CD4-positive, alpha-beta memory T cell (primary cell): ENCODE measurements at regions not wholly inside any gene's neighbourhood (a gene's known extent, or its start where the extent isn't known, plus 50 kb on each side); places are given as distances from the start of the nearest gene placed in this dataset.
"Not testable (repeated sequence)": the region's sequence is repeated elsewhere in the genome, so short reads cannot be mapped to it uniquely, and the experiment has no call there.

Experiments
- CTCF ChIA-PET: fragments of 350-600 bp; sonication (Branson Sonifier 250); formaldehyde crosslinking; loops from one replicate; lab custom pipeline; 2021; ENCODE audit warnings: inconsistent platforms; ENCODE audit not compliant: partially characterized antibody; lab: Charles Lee
- POLR2A ChIA-PET: fragments of 350-600 bp; sonication (Branson Sonifier 250); formaldehyde crosslinking; loops from one replicate; lab custom pipeline; 2021; ENCODE audit not compliant: partially characterized antibody; lab: Charles Lee
- DNase-seq, 5 donors: peaks; one replicate each; pipeline versions ENCODE4 v3.0.0 to v3.0.0-alpha.2; 2020 to 2022; ENCODE audit warnings: mixed read lengths in 1 of 5
- H3K27ac ChIP-seq: one replicate; pipeline ENCODE4 v1.7.0; 2013; ENCODE audit warnings: low read depth, low read length
- H3K27me3 ChIP-seq: 2 replicates; pipeline ENCODE4 v1.7.0; 2013; ENCODE audit warnings: mild to moderate bottlenecking, low read length, moderate library complexity; ENCODE audit not compliant: insufficient read depth
- H3K36me3 ChIP-seq: 2 replicates; pipeline ENCODE4 v1.7.0; 2013; ENCODE audit warnings: mild to moderate bottlenecking, low read length, moderate library complexity; ENCODE audit not compliant: insufficient read depth
- H3K4me1 ChIP-seq: 2 replicates; pipeline ENCODE4 v1.7.0; 2013; ENCODE audit warnings: mild to moderate bottlenecking, low read length, moderate library complexity; ENCODE audit not compliant: insufficient read depth
- H3K4me3 ChIP-seq, 2 donors: one replicate each; pipeline ENCODE4 v1.7.0; 2013; ENCODE audit warnings: low read length in 2 of 2, mild to moderate bottlenecking in 1 of 2
- H3K9me3 ChIP-seq, 2 donors: one replicate each; pipeline ENCODE4 v1.7.0; 2013; ENCODE audit warnings: low read length in 2 of 2, control low read depth in 1 of 2; ENCODE audit not compliant: control insufficient read depth in 1 of 2
- H3K27ac Mint-ChIP-seq, 7 donors: one replicate each; pipeline ENCODE4 v1.8.0; 2020 to 2021; ENCODE audit warnings: mixed read lengths in 7 of 7, mild to moderate bottlenecking in 6 of 7, inconsistent platforms in 3 of 7, moderate library complexity in 3 of 7
- H3K27me3 Mint-ChIP-seq, 2 donors: one replicate each; pipeline ENCODE4 v1.8.0; 2020 to 2021; ENCODE audit warnings: mixed read lengths in 2 of 2
- H3K36me3 Mint-ChIP-seq, 2 donors: one replicate each; pipeline ENCODE4 v1.8.0; 2020 to 2021; ENCODE audit warnings: mixed read lengths in 2 of 2, inconsistent platforms in 1 of 2, mild to moderate bottlenecking in 1 of 2
- H3K4me1 Mint-ChIP-seq, 4 donors: one replicate each; pipeline ENCODE4 v1.8.0; 2020 to 2021; ENCODE audit warnings: mixed read lengths in 4 of 4, mild to moderate bottlenecking in 1 of 4
- H3K4me3 Mint-ChIP-seq, 8 donors: one replicate each; pipeline ENCODE4 v1.8.0; 2020 to 2021; ENCODE audit warnings: mixed read lengths in 8 of 8, mild to moderate bottlenecking in 7 of 8, moderate library complexity in 6 of 8, inconsistent platforms in 3 of 8
- H3K9me3 Mint-ChIP-seq, 8 donors: one replicate each; pipeline ENCODE4 v1.8.0; 2020 to 2021; ENCODE audit warnings: mixed read lengths in 8 of 8, mild to moderate bottlenecking in 5 of 8, inconsistent platforms in 3 of 8, moderate library complexity in 1 of 8
- intact Hi-C: fragments of 100-400 bp; cut with micrococcal nuclease; formaldehyde crosslinking; loops from one replicate; pipeline ENCODE4 v1.15.1; 2023

- H3K27ac Mint-ChIP-seq, result no peak overlapping the region
- CTCF ChIA-PET, result no interaction called here
- H3K27me3 ChIP-seq, result no peaks in the 10 kb centered on the region
Measured at GRCh38 chr16:65263896-65264295, 142.0 kb upstream of the CDH11 start.

GRCh38 chr16:65260746-65261145 is 138.9 kb upstream of the CDH11 start:
- H3K4me1 Mint-ChIP-seq, result no peaks in the 10 kb centered on the region
- H3K9me3 Mint-ChIP-seq, result peaks cover 0 to 37% (median 9%) of the 10 kb centered on the region in 8 donors
- Histone ChIP-seq H3K36me3 (no peaks in the 10 kb centered on the region), H3K27me3 (no peaks in the 10 kb centered on the region), H3K4me3 (no peak overlapping the region), H3K4me1 (no peaks in the 10 kb centered on the region), H3K27ac (no peak overlapping the region), H3K9me3 (no peaks in the 10 kb centered on the region)
- no peak overlapping the region for H3K27ac Mint-ChIP-seq
- no peaks in the 10 kb centered on the region for H3K36me3 Mint-ChIP-seq
- intact Hi-C loops, result no loop called here
- POLR2A ChIA-PET, result no interaction called here
- no peak for DNase-seq
- H3K4me3 Mint-ChIP-seq, result no peak overlapping the region
- CTCF ChIA-PET, result no interaction called here
- H3K27me3 Mint-ChIP-seq, result no peaks in the 10 kb centered on the region

More at GRCh38 chr16:65263896-65264295, 142.0 kb upstream of the CDH11 start:
- no peaks in the 10 kb centered on the region for H3K9me3 ChIP-seq
- H3K36me3 Mint-ChIP-seq, result no peaks in the 10 kb centered on the region
- no peaks in the 10 kb centered on the region for H3K4me1 ChIP-seq
- intact Hi-C loops, result no loop called here
- no peaks in the 10 kb centered on the region for H3K4me1 Mint-ChIP-seq
- H3K27ac ChIP-seq, result no peak overlapping the region
- peaks cover 0 to 16% (median 9%) of the 10 kb centered on the region in 8 donors for H3K9me3 Mint-ChIP-seq
- H3K27me3 Mint-ChIP-seq, result no peaks in the 10 kb centered on the region
- H3K36me3 ChIP-seq, result no peaks in the 10 kb centered on the region
- no peak overlapping the region for H3K4me3 ChIP-seq
- POLR2A ChIA-PET, result no interaction called here
- DNase-seq, result no peak
- no peak overlapping the region for H3K4me3 Mint-ChIP-seq

GRCh38 chr16:65254144-65254543 is 132.3 kb upstream of the CDH11 start:
- POLR2A ChIA-PET, result no interaction called here
- CTCF ChIA-PET, result no interaction called here
- H3K36me3 Mint-ChIP-seq, result no peaks in the 10 kb centered on the region

GRCh38 chr16:65249768-65250167 is 127.9 kb upstream of the CDH11 start:
- Mint-ChIP-seq H3K36me3 (no peaks in the 10 kb centered on the region), H3K27ac (no peak overlapping the region), H3K27me3 (no peaks in the 10 kb centered on the region), H3K9me3 (peaks cover 0 to 10% (median 5%) of the 10 kb centered on the region in 8 donors), H3K4me3 (no peak overlapping the region), H3K4me1 (no peaks in the 10 kb centered on the region)
- no peaks in the 10 kb centered on the region for H3K27me3 ChIP-seq
- ChIA-PET CTCF (no interaction called here), POLR2A (no interaction called here)
- H3K9me3 ChIP-seq, result no peaks in the 10 kb centered on the region
- H3K4me3 ChIP-seq, result no peak overlapping the region
- H3K36me3 ChIP-seq, result no peaks in the 10 kb centered on the region
- DNase-seq, result no peak
- no peak overlapping the region for H3K27ac ChIP-seq
- intact Hi-C loops, result no loop called here
- no peaks in the 10 kb centered on the region for H3K4me1 ChIP-seq

More at GRCh38 chr16:65254144-65254543, 132.3 kb upstream of the CDH11 start:
- H3K27me3 ChIP-seq, result no peaks in the 10 kb centered on the region
- no peak overlapping the region for H3K27ac ChIP-seq
- intact Hi-C loops, result no loop called here
- Mint-ChIP-seq H3K4me1 (no peaks in the 10 kb centered on the region), H3K9me3 (peaks cover 0 to 28% (median 6%) of the 10 kb centered on the region in 8 donors), H3K4me3 (no peak overlapping the region), H3K27ac (no peak overlapping the region), H3K27me3 (no peaks in the 10 kb centered on the region)
- no peaks in the 10 kb centered on the region for H3K9me3 ChIP-seq
- no peak for DNase-seq
- no peak overlapping the region for H3K4me3 ChIP-seq
- H3K36me3 ChIP-seq, result no peaks in the 10 kb centered on the region
- no peaks in the 10 kb centered on the region for H3K4me1 ChIP-seq

GRCh38 chr16:65244787-65245186 is 122.9 kb upstream of the CDH11 start:
- Mint-ChIP-seq H3K27ac (no peak overlapping the region), H3K4me3 (no peak overlapping the region), H3K27me3 (no peaks in the 10 kb centered on the region), H3K36me3 (no peaks in the 10 kb centered on the region), H3K4me1 (no peaks in the 10 kb centered on the region), H3K9me3 (peaks cover 0 to 16% (median 8%) of the 10 kb centered on the region in 8 donors)
- Histone ChIP-seq H3K36me3 (no peaks in the 10 kb centered on the region), H3K4me3 (no peak overlapping the region), H3K27ac (no peak overlapping the region), H3K27me3 (no peaks in the 10 kb centered on the region), H3K4me1 (no peaks in the 10 kb centered on the region), H3K9me3 (no peaks in the 10 kb centered on the region)
- ChIA-PET POLR2A (no interaction called here), CTCF (no interaction called here)
- intact Hi-C loops, result no loop called here
- no peak for DNase-seq

GRCh38 chr16:65235339-65236177 is 113.7 kb upstream of the CDH11 start:
- no peaks in the 10 kb centered on the region for H3K9me3 ChIP-seq
- H3K27me3 ChIP-seq, result no peaks in the 10 kb centered on the region
- Mint-ChIP-seq H3K27ac (no peak overlapping the region), H3K4me1 (no peaks in the 10 kb centered on the region), H3K9me3 (peaks cover 0 to 23% (median 8%) of the 10 kb centered on the region in 8 donors), H3K27me3 (no peaks in the 10 kb centered on the region), H3K4me3 (no peak overlapping the region), H3K36me3 (no peaks in the 10 kb centered on the region)
- no peaks in the 10 kb centered on the region for H3K36me3 ChIP-seq
- ChIA-PET CTCF (no interaction called here), POLR2A (no interaction called here)
- intact Hi-C loops, result no loop called here
- DNase-seq, result no peak
- H3K27ac ChIP-seq, result no peak overlapping the region
- H3K4me3 ChIP-seq, result no peak overlapping the region
- H3K4me1 ChIP-seq, result no peaks in the 10 kb centered on the region

GRCh38 chr16:65234721-65235320 is 113.0 kb upstream of the CDH11 start:
- H3K4me1 ChIP-seq, H3K27ac ChIP-seq, intact Hi-C loops, H3K36me3 Mint-ChIP-seq, CTCF ChIA-PET, H3K27me3 ChIP-seq, DNase-seq, H3K4me3 ChIP-seq, H3K27ac Mint-ChIP-seq, POLR2A ChIA-PET, H3K4me3 Mint-ChIP-seq, H3K4me1 Mint-ChIP-seq, H3K36me3 ChIP-seq, H3K9me3 ChIP-seq, H3K27me3 Mint-ChIP-seq: not testable (repeated sequence)
- peaks cover 0 to 19% (median 5%) of the 10 kb centered on the region in 8 donors for H3K9me3 Mint-ChIP-seq
